Spleen (tissue), 11 donors: ENCODE measurements at regions not wholly inside any gene's neighbourhood (a gene's known extent, or its start where the extent isn't known, plus 50 kb on each side); places are given as distances from the start of the nearest gene placed in this dataset.

ENCODE experiments used
- DNase-seq: peaks from one replicate; pipeline ENCODE4 v3.0.0-alpha.2; 2020
- H3K27ac ChIP-seq, 8 donors: fragments of 200-600 bp; sonication (generic) in 7 of 8; 1 replicate in 4 of 8; 2 replicates in 4 of 8; pipeline versions ENCODE4 v1.5.0 to v1.8.0; 2016 to 2021; ENCODE audit warnings: inconsistent platforms in 4 of 8, mild to moderate bottlenecking in 4 of 8, moderate library complexity in 1 of 8
- H3K27me3 ChIP-seq, 7 donors: fragments of 200-600 bp; sonication (generic) in 6 of 7; replicated peaks in 1 of 7; 1 replicate in 4 of 7; 2 replicates in 3 of 7; pipeline versions ENCODE4 v1.5.0 to v1.8.0; 2016 to 2021; ENCODE audit warnings: inconsistent platforms in 3 of 7, mild to moderate bottlenecking in 1 of 7
- H3K36me3 ChIP-seq, 6 donors: fragments of 200-600 bp; sonication (generic) in 5 of 6; 1 replicate in 4 of 6; 2 replicates in 2 of 6; pipeline versions ENCODE4 v1.5.0 to v1.8.0; 2016 to 2021; ENCODE audit warnings: inconsistent platforms in 2 of 6
- H3K4me1 ChIP-seq, 6 donors: fragments of 200-600 bp; sonication (generic) in 5 of 6; 1 replicate in 3 of 6; 2 replicates in 3 of 6; pipeline versions ENCODE4 v1.5.0 to v1.8.0; 2016 to 2021; ENCODE audit warnings: inconsistent platforms in 3 of 6
- H3K4me3 ChIP-seq, 8 donors: fragments of 200-600 bp; sonication (generic) in 7 of 8; 1 replicate in 4 of 8; 2 replicates in 4 of 8; pipeline versions ENCODE4 v1.5.0 to v1.8.0; 2016 to 2021; ENCODE audit warnings: inconsistent platforms in 4 of 8, mild to moderate bottlenecking in 4 of 8, moderate library complexity in 2 of 8
- H3K9me3 ChIP-seq, 8 donors: fragments of 200-600 bp; sonication (generic) in 7 of 8; 1 replicate in 4 of 8; 2 replicates in 4 of 8; pipeline versions ENCODE4 v1.5.0 to v1.8.0; 2016 to 2021; ENCODE audit warnings: inconsistent platforms in 4 of 8
- POLR2A ChIP-seq, 3 donors: fragments of 450-650 bp; IDR thresholded peaks; one replicate each; pipeline ENCODE4 v1.5.1; 2017; ENCODE audit warnings: antibody characterized with exemption in 3 of 3, mild to moderate bottlenecking in 1 of 3
- POLR2AphosphoS5 ChIP-seq, 3 donors: sonication (generic); formaldehyde crosslinking; IDR thresholded peaks; one replicate each; pipeline ENCODE4 v1.5.1; 2017; ENCODE audit warnings: antibody characterized with exemption in 3 of 3
- WGBS, 5 donors: extraction: QIAGEN DNeasy Blood & Tissue Kit in 3 of 5; methylation state at CpG; one replicate each; pipeline versions ENCODE4 v1.1.5 to v1.1.7; 2013 to 2018; 5-methylcytosine and 5-hydroxymethylcytosine counted together
- intact Hi-C: fragments of 100-400 bp; cut with DNase I; formaldehyde crosslinking; loops from one replicate; pipeline ENCODE4 v1.15.0; 2023; ENCODE audit warnings: low total_unique reads
- TF ChIP-seq, protein P1 (sequence below), 11 experiments: fragments of 200-600 bp in 7 of 11; fragments of 450-650 bp in 4 of 11; sonication (generic) in 4 of 11; IDR thresholded peaks in 8 of 11; conservative IDR thresholded peaks in 3 of 11; 1 replicate in 7 of 11; 2 replicates in 4 of 11; pipeline versions ENCODE4 v1.4.0 to v1.8.0; 2016 to 2021; ENCODE audit warnings: antibody characterized with exemption in 11 of 11, inconsistent platforms in 4 of 11, mild to moderate bottlenecking in 1 of 11
- donor health status: healthy with polysubstance abuse.
- donor health status: DM: no; HTN: no; CAD: no; lungs with moderate emphysema.
- donor health status: DM: no; HTN: no; CAD: no.
- donor health status: Bipolar disorder and iron deficiency.
- donor health status: healthy.
- donor health status: DM: no; HTN: no; CAD: no.
- donor health status: DM: yes; HTN: yes; CAD: no.

DNA sequence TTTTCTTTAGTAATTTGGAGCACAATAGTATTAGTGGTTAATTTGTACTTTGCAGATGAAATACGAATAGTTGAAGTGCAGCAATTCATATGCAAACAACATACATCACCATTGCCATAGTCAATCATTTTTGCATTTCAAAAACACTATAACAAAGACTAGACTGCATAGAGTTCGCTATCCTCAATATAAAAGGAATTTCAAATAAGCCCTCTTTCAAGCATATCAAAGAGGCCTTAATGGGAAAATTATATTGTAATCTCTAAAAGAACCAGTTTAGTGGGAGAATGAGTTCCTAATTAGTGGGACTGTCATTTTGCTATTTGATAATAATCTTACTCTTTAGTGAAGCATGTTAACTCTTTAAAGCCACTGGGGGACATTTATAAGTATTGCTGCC is 2302.3 kb upstream of the C9orf72 start:
- H3K9me3 ChIP-seq, result peaks cover 0 to 5% (median under 1%) of the 10 kb centered on the region in 8 donors
- no peaks in the 10 kb centered on the region for H3K36me3 ChIP-seq
- no peak overlapping the region for H3K27ac ChIP-seq
- no peaks in the 10 kb centered on the region for H3K27me3 ChIP-seq
- DNase-seq, result no peak
- TF ChIP-seq, protein P1, sequence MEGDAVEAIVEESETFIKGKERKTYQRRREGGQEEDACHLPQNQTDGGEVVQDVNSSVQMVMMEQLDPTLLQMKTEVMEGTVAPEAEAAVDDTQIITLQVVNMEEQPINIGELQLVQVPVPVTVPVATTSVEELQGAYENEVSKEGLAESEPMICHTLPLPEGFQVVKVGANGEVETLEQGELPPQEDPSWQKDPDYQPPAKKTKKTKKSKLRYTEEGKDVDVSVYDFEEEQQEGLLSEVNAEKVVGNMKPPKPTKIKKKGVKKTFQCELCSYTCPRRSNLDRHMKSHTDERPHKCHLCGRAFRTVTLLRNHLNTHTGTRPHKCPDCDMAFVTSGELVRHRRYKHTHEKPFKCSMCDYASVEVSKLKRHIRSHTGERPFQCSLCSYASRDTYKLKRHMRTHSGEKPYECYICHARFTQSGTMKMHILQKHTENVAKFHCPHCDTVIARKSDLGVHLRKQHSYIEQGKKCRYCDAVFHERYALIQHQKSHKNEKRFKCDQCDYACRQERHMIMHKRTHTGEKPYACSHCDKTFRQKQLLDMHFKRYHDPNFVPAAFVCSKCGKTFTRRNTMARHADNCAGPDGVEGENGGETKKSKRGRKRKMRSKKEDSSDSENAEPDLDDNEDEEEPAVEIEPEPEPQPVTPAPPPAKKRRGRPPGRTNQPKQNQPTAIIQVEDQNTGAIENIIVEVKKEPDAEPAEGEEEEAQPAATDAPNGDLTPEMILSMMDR (IDR thresholded peaks at IDR 0.05 in 8 of 11, conservative IDR thresholded peaks at IDR 0.05 in 3 of 11), result no peak
- TF ChIP-seq POLR2A (IDR thresholded peaks at IDR 0.05), result no peak
- no peak for TF ChIP-seq POLR2AphosphoS5 (IDR thresholded peaks at IDR 0.05)
- intact Hi-C loops, result no loop called here
- H3K4me3 ChIP-seq, result no peak overlapping the region
- 68 to 88% (median 74%) methylated on average over 2 of the region's 2 CpGs for WGBS, 5 donors
- no peaks in the 10 kb centered on the region for H3K4me1 ChIP-seq

DNA sequence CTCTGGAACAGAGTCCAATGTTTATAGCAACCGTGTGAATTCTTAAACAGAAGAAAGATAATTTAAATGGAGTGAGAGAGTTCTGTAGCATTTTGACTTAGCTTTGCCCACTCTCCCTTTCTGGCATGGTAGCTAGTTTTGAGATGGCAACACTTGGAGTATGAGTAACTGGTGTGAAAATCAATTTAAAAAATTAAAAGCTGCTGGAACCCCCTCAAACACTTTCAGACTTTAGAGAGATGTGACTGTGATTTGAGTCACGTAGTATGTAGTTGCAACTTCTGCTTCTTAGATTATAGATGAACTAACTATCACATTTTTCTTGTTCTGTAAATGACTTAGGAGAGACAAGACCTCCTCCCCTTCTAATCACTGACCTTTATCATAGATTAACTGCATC is 2309.5 kb upstream of the C9orf72 start:
- Histone ChIP-seq H3K4me1 (no peaks in the 10 kb centered on the region), H3K9me3 (peaks cover 0 to 3% (median 0%) of the 10 kb centered on the region in 8 donors), H3K27ac (no peak overlapping the region), H3K27me3 (no peaks in the 10 kb centered on the region), H3K4me3 (no peak overlapping the region), H3K36me3 (no peaks in the 10 kb centered on the region)
- intact Hi-C loops, result no loop called here
- TF ChIP-seq POLR2A (IDR thresholded peaks at IDR 0.05), result no peak
- TF ChIP-seq POLR2AphosphoS5 (IDR thresholded peaks at IDR 0.05), result no peak
- TF ChIP-seq, protein P1 (IDR thresholded peaks at IDR 0.05 in 8 of 11, conservative IDR thresholded peaks at IDR 0.05 in 3 of 11), result no peak
- 65 to 75% (median 65%) methylated on average over 2 of the region's 2 CpGs for WGBS, 5 donors
- DNase-seq, result no peak

DNA sequence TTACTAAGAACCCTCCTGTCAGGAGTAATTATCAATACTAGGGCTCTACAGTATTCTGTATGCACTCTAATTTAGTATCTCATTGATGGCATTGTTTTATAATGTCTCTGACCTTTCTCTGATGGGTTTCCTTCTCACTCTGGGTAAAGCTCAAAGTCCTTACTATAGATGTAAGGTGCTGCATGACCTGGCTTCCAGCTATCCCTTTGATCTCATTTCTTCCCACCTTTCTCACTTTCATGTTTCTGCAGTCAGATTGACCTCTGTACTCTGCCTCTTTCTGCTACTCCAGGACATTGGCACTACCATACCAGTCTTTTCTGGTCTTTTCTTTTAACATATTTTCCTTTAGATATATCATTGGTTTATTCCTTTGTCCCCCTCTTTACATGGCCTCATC is 2332.8 kb upstream of the C9orf72 start:
- no peak for DNase-seq
- TF ChIP-seq POLR2AphosphoS5 (IDR thresholded peaks at IDR 0.05) (no peak), POLR2A (IDR thresholded peaks at IDR 0.05) (no peak)
- TF ChIP-seq, protein P1 (IDR thresholded peaks at IDR 0.05 in 8 of 11, conservative IDR thresholded peaks at IDR 0.05 in 3 of 11), result no peak
- intact Hi-C loops, result no loop called here
- Histone ChIP-seq H3K27me3 (no peaks in the 10 kb centered on the region), H3K9me3 (no peaks in the 10 kb centered on the region), H3K36me3 (no peaks in the 10 kb centered on the region), H3K27ac (no peak overlapping the region), H3K4me1 (no peaks in the 10 kb centered on the region), H3K4me3 (no peak overlapping the region)

DNA sequence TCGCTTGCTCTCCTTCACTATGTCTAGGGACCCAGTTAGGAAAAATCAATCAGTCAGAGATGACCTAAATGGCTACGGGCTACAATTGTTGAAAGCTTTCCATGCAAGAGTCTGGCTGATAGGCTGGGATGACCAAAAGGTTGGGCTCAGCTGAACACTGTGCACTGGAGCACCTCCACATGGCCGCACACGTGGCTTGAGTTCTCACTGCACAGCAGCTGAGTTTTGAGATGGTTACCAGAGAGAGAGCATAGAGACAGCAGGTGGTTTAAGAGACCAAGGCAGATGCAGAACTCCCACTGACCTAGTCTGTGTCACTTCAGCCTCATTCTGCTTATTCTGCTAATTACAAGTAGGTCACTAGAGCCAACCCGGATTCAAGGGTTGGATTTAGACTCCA is 2354.8 kb upstream of the C9orf72 start:
- Histone ChIP-seq H3K9me3 (peaks cover 0 to 7% (median 0%) of the 10 kb centered on the region in 8 donors), H3K4me3 (no peak overlapping the region), H3K27ac (no peak overlapping the region), H3K36me3 (no peaks in the 10 kb centered on the region), H3K4me1 (no peaks in the 10 kb centered on the region), H3K27me3 (no peaks in the 10 kb centered on the region)
- 84 to 91% (median 87%) methylated on average over 5 of the region's 5 CpGs for WGBS, 5 donors
- intact Hi-C loops, result no loop called here
- no peak for DNase-seq
- TF ChIP-seq POLR2AphosphoS5 (IDR thresholded peaks at IDR 0.05), result no peak
- TF ChIP-seq, protein P1 (IDR thresholded peaks at IDR 0.05 in 8 of 11, conservative IDR thresholded peaks at IDR 0.05 in 3 of 11), result no peak
- TF ChIP-seq POLR2A (IDR thresholded peaks at IDR 0.05), result no peak
